ENCODE measurements at regions not wholly inside any gene's neighbourhood (a gene's known extent, or its start where the extent isn't known, plus 50 kb on each side); places are given as distances from the start of the nearest gene placed in this dataset.
"Not testable (repeated sequence)": the region's sequence is repeated elsewhere in the genome, so short reads cannot be mapped to it uniquely, and the experiment has no call there.

GRCh38 chr18:32871786-32872185 is 99.0 kb upstream of the KLHL14 start:
- no peaks in the 10 kb centered on the region for H3K27me3 ChIP-seq (ENCODE audit: control insufficient read depth, insufficient read depth, low read length)
- no peaks in the 10 kb centered on the region for H3K36me3 ChIP-seq (ENCODE audit: control insufficient read depth, insufficient read depth, low read length)
- DNase-seq (ENCODE audit: low read depth): no peak
- no peak overlapping the region for H3K4me3 ChIP-seq (ENCODE audit: low read depth, low read length)
- TF ChIP-seq CTCF (IDR thresholded peaks at IDR 0.05; ENCODE audit: insufficient read depth, low read length, poor library complexity, severe bottlenecking): no peak

GRCh38 chr18:32870611-32871010 is 97.8 kb upstream of the KLHL14 start:
- Histone ChIP-seq H3K4me3 (ENCODE audit: low read depth, low read length) (no peak overlapping the region), H3K36me3 (ENCODE audit: control insufficient read depth, insufficient read depth, low read length) (no peaks in the 10 kb centered on the region), H3K27me3 (ENCODE audit: control insufficient read depth, insufficient read depth, low read length) (no peaks in the 10 kb centered on the region)
- TF ChIP-seq CTCF (IDR thresholded peaks at IDR 0.05; ENCODE audit: insufficient read depth, low read length, poor library complexity, severe bottlenecking): no peak
- no peak for DNase-seq (ENCODE audit: low read depth)

GRCh38 chr18:32868406-32868805 is 95.6 kb upstream of the KLHL14 start:
- no peak for TF ChIP-seq CTCF (IDR thresholded peaks at IDR 0.05; ENCODE audit: insufficient read depth, low read length, poor library complexity, severe bottlenecking)
- DNase-seq (ENCODE audit: low read depth): no peak
- Histone ChIP-seq H3K36me3 (ENCODE audit: control insufficient read depth, insufficient read depth, low read length) (no peaks in the 10 kb centered on the region), H3K4me3 (ENCODE audit: low read depth, low read length) (no peak overlapping the region), H3K27me3 (ENCODE audit: control insufficient read depth, insufficient read depth, low read length) (no peaks in the 10 kb centered on the region)

- H3K27me3 ChIP-seq (ENCODE audit: control insufficient read depth, insufficient read depth, low read length): no peaks in the 10 kb centered on the region
- no peaks in the 10 kb centered on the region for H3K36me3 ChIP-seq (ENCODE audit: control insufficient read depth, insufficient read depth, low read length)
- no peak for DNase-seq (ENCODE audit: low read depth)
- no peak for TF ChIP-seq CTCF (IDR thresholded peaks at IDR 0.05; ENCODE audit: insufficient read depth, low read length, poor library complexity, severe bottlenecking)
- no peak overlapping the region for H3K4me3 ChIP-seq (ENCODE audit: low read depth, low read length)
Measured at GRCh38 chr18:32867936-32868335, 95.1 kb upstream of the KLHL14 start.

DNA sequence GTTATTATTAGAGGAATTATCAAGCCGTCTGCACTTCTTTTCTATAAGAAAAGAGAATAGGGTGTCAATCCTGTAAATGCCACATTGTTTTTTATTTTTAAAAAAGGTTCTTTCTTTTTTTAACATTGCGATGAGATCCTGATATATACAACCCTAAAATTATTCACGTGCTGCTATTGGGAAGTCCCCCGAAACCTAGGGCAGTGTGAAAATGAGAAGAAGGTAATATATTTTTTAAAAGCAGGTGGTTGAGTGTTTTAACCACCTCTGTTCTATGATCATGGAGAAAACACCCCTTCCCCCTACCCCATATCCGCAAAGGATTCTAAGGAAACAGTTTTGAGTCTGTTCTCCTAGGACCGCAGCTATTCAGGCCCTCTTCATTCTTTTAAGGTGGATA is 94.5 kb upstream of the KLHL14 start:
- Histone ChIP-seq H3K36me3 (ENCODE audit: control insufficient read depth, insufficient read depth, low read length) (no peaks in the 10 kb centered on the region), H3K4me3 (ENCODE audit: low read depth, low read length) (no peak overlapping the region), H3K27me3 (ENCODE audit: control insufficient read depth, insufficient read depth, low read length) (no peaks in the 10 kb centered on the region)
- no peak for TF ChIP-seq CTCF (IDR thresholded peaks at IDR 0.05; ENCODE audit: insufficient read depth, low read length, poor library complexity, severe bottlenecking)
- DNase-seq (ENCODE audit: low read depth): no peak

DNA sequence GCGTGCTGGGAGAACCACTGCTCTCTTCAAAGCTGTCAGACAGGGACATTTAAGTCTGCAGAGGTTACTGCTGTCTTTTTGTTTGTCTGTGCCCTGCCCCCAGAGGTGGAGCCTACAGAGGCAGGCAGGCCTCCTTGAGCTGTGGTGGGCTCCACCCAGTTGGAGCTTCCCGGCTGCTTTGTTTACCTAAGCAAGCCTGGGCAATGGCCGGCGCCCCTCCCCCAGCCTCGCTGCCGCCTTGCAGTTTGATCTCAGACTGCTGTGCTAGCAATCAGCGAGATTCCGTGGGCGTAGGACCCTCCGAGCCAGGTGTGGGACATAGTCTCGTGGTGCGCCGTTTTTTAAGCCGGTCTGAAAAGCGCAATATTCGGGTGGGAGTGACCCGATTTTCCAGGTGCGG is 89.2 kb upstream of the KLHL14 start:
- H3K27me3 ChIP-seq (ENCODE audit: control insufficient read depth, insufficient read depth, low read length); H3K4me3 ChIP-seq (ENCODE audit: low read depth, low read length); DNase-seq (ENCODE audit: low read depth); H3K36me3 ChIP-seq (ENCODE audit: control insufficient read depth, insufficient read depth, low read length): not testable (repeated sequence)
